Small intestine (tissue), 7 donors: ENCODE measurements at regions not wholly inside any gene's neighbourhood (a gene's known extent, or its start where the extent isn't known, plus 50 kb on each side); places are given as distances from the start of the nearest gene placed in this dataset.

Source experiments
- DNase-seq, 2 donors: peaks; one replicate each; pipeline versions ENCODE4 v3.0.0 to v3.0.0-alpha.2; 2013
- FAIRE-seq: peaks from 2 replicates; lab custom pipeline; 2012; peaks lifted over from hg19 to GRCh38; lab: Jason Lieb, UNC
- H3K27ac ChIP-seq, 3 donors: one replicate each; pipeline ENCODE4 v1.5.1; 2013; ENCODE audit warnings: low read length in 2 of 3, mild to moderate bottlenecking in 2 of 3, control low read depth in 1 of 3, inconsistent platforms in 1 of 3, low read depth in 1 of 3, moderate library complexity in 1 of 3
- H3K27me3 ChIP-seq, 3 donors: one replicate each; pipeline ENCODE4 v1.6.1; 2013; ENCODE audit warnings: low read length in 3 of 3, inconsistent platforms in 1 of 3; ENCODE audit not compliant: control insufficient read depth in 3 of 3, insufficient read depth in 3 of 3
- H3K36me3 ChIP-seq, 3 donors: one replicate each; pipeline ENCODE4 v1.6.1; 2013; ENCODE audit warnings: low read length in 3 of 3, inconsistent platforms in 1 of 3, low read depth in 1 of 3, mild to moderate bottlenecking in 1 of 3, moderate library complexity in 1 of 3; ENCODE audit not compliant: control insufficient read depth in 3 of 3, insufficient read depth in 2 of 3
- H3K4me1 ChIP-seq, 3 donors: one replicate each; pipeline ENCODE4 v1.6.1; 2013; ENCODE audit warnings: low read length in 2 of 3, inconsistent platforms in 1 of 3, low read depth in 1 of 3, mild to moderate bottlenecking in 1 of 3, moderate library complexity in 1 of 3; ENCODE audit not compliant: control insufficient read depth in 3 of 3, insufficient read depth in 2 of 3
- H3K4me3 ChIP-seq, 3 donors: one replicate each; pipeline ENCODE4 v1.5.1; 2013; ENCODE audit warnings: low read length in 3 of 3, control low read depth in 1 of 3, inconsistent platforms in 1 of 3, low read depth in 1 of 3, mild to moderate bottlenecking in 1 of 3, moderate library complexity in 1 of 3
- H3K9me3 ChIP-seq, 2 donors: one replicate each; pipeline ENCODE4 v1.6.1; 2013; ENCODE audit warnings: low read depth in 1 of 2, low read length in 1 of 2; ENCODE audit not compliant: control insufficient read depth in 2 of 2, insufficient read depth in 1 of 2
- WGBS, 3 donors: extraction: QIAGEN DNeasy Blood & Tissue Kit; methylation state at CpG; one replicate each; pipeline ENCODE4 v1.1.7; 2013; 5-methylcytosine and 5-hydroxymethylcytosine counted together
- donor health status: healthy with polysubstance abuse.
- donor health status: control.
- donor health status: control.
- donor health status: Bipolar disorder and iron deficiency.
- donor health status: healthy.

- WGBS, 3 donors, result 14 to 44% (median 20%) methylated on average over 4 of the region's 4 CpGs
- Histone ChIP-seq H3K27me3 (no peaks in the 10 kb centered on the region), H3K4me3 (no peak overlapping the region), H3K9me3 (no peaks in the 10 kb centered on the region), H3K4me1 (no peaks in the 10 kb centered on the region), H3K36me3 (no peaks in the 10 kb centered on the region), H3K27ac (no peak overlapping the region)
- DNase-seq, result no peak
- no peak for FAIRE-seq
Observed at GRCh38 chr20:51917886-51918535, 115.7 kb upstream of the SALL4 start.

- Histone ChIP-seq H3K4me3 (no peak overlapping the region), H3K9me3 (no peaks in the 10 kb centered on the region), H3K4me1 (no peaks in the 10 kb centered on the region), H3K27ac (no peak overlapping the region), H3K36me3 (no peaks in the 10 kb centered on the region), H3K27me3 (no peaks in the 10 kb centered on the region)
- FAIRE-seq, result no peak
- WGBS, 3 donors, result 85 to 95% (median 94%) methylated on average over 4 of the region's 4 CpGs
- DNase-seq, result no peak
Observed at GRCh38 chr20:51916244-51916643, 113.9 kb upstream of the SALL4 start.

- no peaks in the 10 kb centered on the region for H3K36me3 ChIP-seq
- no peaks in the 10 kb centered on the region for H3K9me3 ChIP-seq
- H3K4me3 ChIP-seq, result no peak overlapping the region
- DNase-seq, result no peak
- peaks cover 0 to 5% (median 0%) of the 10 kb centered on the region in 3 donors for H3K4me1 ChIP-seq
- FAIRE-seq, result no peak
- no peaks in the 10 kb centered on the region for H3K27me3 ChIP-seq
- WGBS, 3 donors, result 91 to 93% (median 92%) methylated on average over 8 of the region's 8 CpGs
- H3K27ac ChIP-seq, result no peak overlapping the region
Observed at GRCh38 chr20:51914758-51915157, 112.4 kb upstream of the SALL4 start.

DNA sequence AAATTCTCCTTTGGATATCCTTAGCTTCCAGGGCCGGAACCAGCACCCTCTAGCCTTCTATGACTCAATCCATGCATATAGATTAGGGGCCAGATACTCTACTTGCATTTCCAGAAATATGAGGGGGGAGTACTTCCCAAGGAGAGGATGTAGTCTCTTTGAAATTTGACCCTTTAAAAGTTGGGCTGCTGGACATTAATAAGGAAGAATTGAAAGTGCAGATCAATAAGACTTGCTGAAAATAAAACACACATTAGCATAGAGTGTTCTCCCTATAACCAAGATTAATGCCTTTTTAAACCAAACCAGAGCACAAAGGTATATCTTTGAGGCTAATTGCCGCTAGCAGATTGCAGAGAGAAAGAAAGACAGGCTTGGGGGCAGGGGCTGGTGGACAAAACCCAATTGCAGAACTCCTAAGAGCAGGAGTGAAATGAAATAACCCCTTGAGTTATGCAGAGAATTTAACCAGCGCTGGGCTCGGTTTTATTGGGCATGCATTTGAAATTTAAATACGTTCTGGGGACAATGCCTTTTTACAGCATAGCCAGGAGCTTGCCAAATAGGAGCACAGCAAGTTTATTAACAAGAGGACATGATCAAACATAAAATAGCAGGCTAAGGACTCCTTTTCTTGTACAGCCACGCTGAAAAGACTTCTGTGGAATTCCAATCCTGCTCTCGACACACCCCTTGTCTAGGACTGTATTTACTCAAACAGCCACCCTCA lies 108.2 kb upstream of the SALL4 start:
- H3K4me3 ChIP-seq, result no peak overlapping the region
- H3K27ac ChIP-seq, result no peak overlapping the region
- no peak for FAIRE-seq
- 43 to 50% (median 43%) methylated on average over 7 of the region's 7 CpGs for WGBS, 3 donors
- no peaks in the 10 kb centered on the region for H3K9me3 ChIP-seq
- no peak for DNase-seq
- H3K27me3 ChIP-seq, result no peaks in the 10 kb centered on the region
- no peaks in the 10 kb centered on the region for H3K36me3 ChIP-seq
- H3K4me1 ChIP-seq, result peaks cover 0 to 5% (median 0%) of the 10 kb centered on the region in 3 donors

GRCh38 chr20:51906679-51907078 lies 104.4 kb upstream of the SALL4 start:
- H3K27me3 ChIP-seq, result no peaks in the 10 kb centered on the region
- no peaks in the 10 kb centered on the region for H3K36me3 ChIP-seq
- FAIRE-seq (no peak), DNase-seq (no peak)
- no peak overlapping the region for H3K27ac ChIP-seq
- 53 to 56% (median 55%) methylated on average over 1 of the region's 1 CpG for WGBS, 3 donors
- H3K9me3 ChIP-seq, result no peaks in the 10 kb centered on the region
- peaks cover 0 to 5% (median 0%) of the 10 kb centered on the region in 3 donors for H3K4me1 ChIP-seq
- H3K4me3 ChIP-seq, result no peak overlapping the region

GRCh38 chr20:51906049-51906448 lies 103.7 kb upstream of the SALL4 start:
- Histone ChIP-seq H3K9me3 (no peaks in the 10 kb centered on the region), H3K4me3 (no peak overlapping the region), H3K36me3 (no peaks in the 10 kb centered on the region), H3K4me1 (peaks cover 0 to 5% (median 0%) of the 10 kb centered on the region in 3 donors), H3K27me3 (no peaks in the 10 kb centered on the region), H3K27ac (no peak overlapping the region)
- no peak for DNase-seq
- WGBS, 3 donors, result 75 to 91% (median 83%) methylated on average over 6 of the region's 6 CpGs
- no peak for FAIRE-seq

DNA sequence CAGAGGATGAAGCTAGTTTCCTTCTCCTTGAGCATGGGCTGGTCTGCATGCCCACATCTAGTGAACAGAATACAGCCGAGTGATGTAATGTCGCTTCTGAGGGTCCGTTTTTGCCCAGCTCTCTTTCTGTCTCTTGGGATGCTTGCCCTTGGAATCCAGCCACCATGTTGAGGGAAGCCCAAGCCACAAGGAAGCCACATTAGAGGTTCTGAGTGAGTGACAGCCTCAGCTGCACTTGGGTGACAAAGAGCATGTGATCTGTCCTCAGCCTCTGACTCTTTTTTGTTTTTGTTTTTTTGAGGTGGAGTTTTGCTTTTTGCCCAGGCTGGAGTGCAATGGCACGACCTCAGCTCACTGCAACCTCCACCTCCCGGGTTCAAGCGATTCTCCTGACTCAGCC lies 100.6 kb upstream of the SALL4 start:
- Histone ChIP-seq H3K36me3 (no peaks in the 10 kb centered on the region), H3K4me3 (no peak overlapping the region), H3K9me3 (no peaks in the 10 kb centered on the region), H3K27ac (no peak overlapping the region), H3K27me3 (no peaks in the 10 kb centered on the region), H3K4me1 (no peaks in the 10 kb centered on the region)
- DNase-seq, result no peak
- FAIRE-seq, result no peak
- WGBS, 3 donors, result 79 to 87% (median 83%) methylated on average over 6 of the region's 6 CpGs

DNA sequence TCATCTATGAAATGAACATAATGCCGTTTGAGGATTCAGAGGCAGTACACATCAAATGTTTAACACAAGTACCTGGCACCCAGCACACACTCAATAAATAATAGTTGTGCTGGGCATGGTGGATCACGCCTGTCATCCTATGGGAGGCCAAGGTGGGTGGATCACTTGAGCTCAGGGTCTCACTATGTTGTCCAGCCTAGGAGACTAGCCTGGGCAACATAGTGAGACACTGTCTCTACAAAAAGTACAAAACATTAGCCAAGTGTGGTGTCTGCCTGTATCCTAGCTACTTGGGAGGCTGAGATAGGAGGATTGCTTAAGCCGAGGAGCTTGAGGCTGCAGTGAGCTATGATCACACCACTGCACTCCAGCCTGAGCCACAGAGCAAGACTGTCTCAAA lies 98.1 kb upstream of the SALL4 start:
- no peak overlapping the region for H3K27ac ChIP-seq
- no peaks in the 10 kb centered on the region for H3K4me1 ChIP-seq
- 89 to 91% (median 90%) methylated on average over 3 of the region's 3 CpGs for WGBS, 3 donors
- H3K9me3 ChIP-seq, result no peaks in the 10 kb centered on the region
- H3K4me3 ChIP-seq, result no peak overlapping the region
- H3K36me3 ChIP-seq, result no peaks in the 10 kb centered on the region
- DNase-seq (no peak), FAIRE-seq (no peak)
- no peaks in the 10 kb centered on the region for H3K27me3 ChIP-seq
